Hematopoietic multipotent progenitor cell (in vitro differentiated cells): ENCODE measurements at regions not wholly inside any gene's neighbourhood (a gene's known extent, or its start where the extent isn't known, plus 50 kb on each side); places are given as distances from the start of the nearest gene placed in this dataset.
"Not testable (repeated sequence)": the region's sequence is repeated elsewhere in the genome, so short reads cannot be mapped to it uniquely, and the experiment has no call there.

Experiments
- DNase-seq, 3 donors: peaks; one replicate each; pipeline ENCODE4 v3.0.0-alpha.2; 2011 to 2015; ENCODE audit warnings: low read depth in 2 of 3, low spot score in 2 of 3

- DNase-seq, result no peak
Measured at GRCh38 chr5:135776457-135776856, 58.0 kb upstream of the SLC25A48 start.

GRCh38 chr5:135761746-135762145, 72.7 kb upstream of the SLC25A48 start:
- DNase-seq, result no peak

- no peak for DNase-seq
Measured at GRCh38 chr5:135759149-135759784, 75.2 kb upstream of the SLC25A48 start.

- no peak for DNase-seq
Measured at GRCh38 chr5:135753990-135754389, 80.5 kb upstream of the SLC25A48 start.

- DNase-seq, result no peak
Measured at GRCh38 chr5:135750506-135750905, 84.0 kb upstream of the SLC25A48 start.

GRCh38 chr5:135747824-135748223, 86.6 kb upstream of the SLC25A48 start:
- no peak for DNase-seq

GRCh38 chr5:135745897-135746500, 88.5 kb upstream of the SLC25A48 start:
- DNase-seq, result no peak

- no peak for DNase-seq
Measured at GRCh38 chr5:135743705-135744411, 90.6 kb upstream of the SLC25A48 start.

GRCh38 chr5:135743181-135743580, 91.3 kb upstream of the SLC25A48 start:
- no peak for DNase-seq

GRCh38 chr5:135742240-135742639, 92.2 kb upstream of the SLC25A48 start:
- DNase-seq, result not testable (repeated sequence)

GRCh38 chr5:135741040-135741439, 93.4 kb upstream of the SLC25A48 start:
- peak in 1 of 3 donors; percentile 20 for DNase-seq

GRCh38 chr5:135740475-135740874, 94.0 kb upstream of the SLC25A48 start:
- no peak for DNase-seq

GRCh38 chr5:135739383-135739981, 95.0 kb upstream of the SLC25A48 start:
- no peak for DNase-seq

GRCh38 chr5:135738564-135738875, 95.9 kb upstream of the SLC25A48 start:
- DNase-seq, result no peak

- no peak for DNase-seq
Measured at GRCh38 chr5:135737701-135738563, 96.5 kb upstream of the SLC25A48 start.

- not testable (repeated sequence) for DNase-seq
Measured at GRCh38 chr5:135736952-135737351, 97.5 kb upstream of the SLC25A48 start.

- no peak for DNase-seq
Measured at GRCh38 chr5:135735831-135736230, 98.6 kb upstream of the SLC25A48 start.

- DNase-seq, result not testable (repeated sequence)
Measured at GRCh38 chr5:135734956-135735355, 99.5 kb upstream of the SLC25A48 start.

GRCh38 chr5:135731034-135731433, 103.4 kb upstream of the SLC25A48 start:
- DNase-seq, result not testable (repeated sequence)

GRCh38 chr5:135730161-135730560, 104.3 kb upstream of the SLC25A48 start:
- DNase-seq, result not testable (repeated sequence)

GRCh38 chr5:135729321-135729786, 105.1 kb upstream of the SLC25A48 start:
- peak in 1 of 3 donors; percentile 31 for DNase-seq
